A549 (cell line): ENCODE measurements at regions not wholly inside any gene's neighbourhood (a gene's known extent, or its start where the extent isn't known, plus 50 kb on each side); places are given as distances from the start of the nearest gene placed in this dataset.

Source experiments
- FOSL2 ChIP-seq, 2 experiments: fragments of 450-650 bp in 1 of 2; fragments of >200 bp in 1 of 2; sonication (Bioruptor Twin) in 1 of 2; formaldehyde crosslinking; IDR thresholded peaks; 2 replicates each; pipeline versions ENCODE4 v1.5.0 to v1.6.1; 2016 to 2020; ENCODE audit warnings: mild to moderate bottlenecking in 1 of 2, moderate library complexity in 1 of 2
- JUNB ChIP-seq: fragments of >200 bp; sonication (Bioruptor Twin); formaldehyde crosslinking; IDR thresholded peaks from 2 replicates; pipeline ENCODE4 v1.6.1; 2016
- MAZ ChIP-seq: fragments of 150-350 bp; IDR thresholded peaks from 2 replicates; pipeline ENCODE4 v1.6.1; 2014; ENCODE audit warnings: antibody characterized with exemption, low read depth, low read length, borderline replicate concordance
- NFE2L2 ChIP-seq: fragments of 150-350 bp; conservative IDR thresholded peaks from 2 replicates; pipeline ENCODE4 v1.6.1; 2014; ENCODE audit warnings: low read length
- NPAS2 ChIP-seq: fragments of 250-450 bp; sonication (Bioruptor Pico); IDR thresholded peaks from 2 replicates; pipeline ENCODE4 v1.8.0; 2022; ENCODE audit warnings: mild to moderate bottlenecking, moderate library complexity, borderline replicate concordance
- PHF8 ChIP-seq: fragments of 200-600 bp; sonication (generic); IDR thresholded peaks from 2 replicates; pipeline ENCODE4 v1.6.1; 2016; ENCODE audit warnings: low read depth, mild to moderate bottlenecking, antibody characterized with exemption, moderate library complexity, borderline replicate concordance
- POLR2A ChIP-seq: IDR thresholded peaks from 2 replicates; pipeline ENCODE4 v1.6.1; 2012; ENCODE audit warnings: mild to moderate bottlenecking, low read length
- SMC3 ChIP-seq: fragments of >200 bp; sonication (Bioruptor Twin); formaldehyde crosslinking; IDR thresholded peaks from 3 replicates; pipeline ENCODE4 v1.6.1; 2018; ENCODE audit warnings: inconsistent platforms
- ZFP36 ChIP-seq: fragments of 450-650 bp; IDR thresholded peaks from 2 replicates; pipeline ENCODE4 v1.6.1; 2014; ENCODE audit warnings: borderline replicate concordance; ENCODE audit not compliant: partially characterized antibody
- TF ChIP-seq, protein P1 (sequence below): fragments of >200 bp; sonication (Bioruptor Twin); formaldehyde crosslinking; IDR thresholded peaks from 3 replicates; pipeline ENCODE4 v1.5.1; 2016
- TF ChIP-seq, protein P2 (sequence below): fragments of 200-600 bp; sonication (generic); IDR thresholded peaks from 2 replicates; pipeline ENCODE4 v1.6.1; 2016; ENCODE audit warnings: antibody characterized with exemption, mild to moderate bottlenecking, moderate library complexity
- TF ChIP-seq, protein P3 (sequence below): fragments of 250-450 bp; sonication (Bioruptor Pico); IDR thresholded peaks from 2 replicates; pipeline ENCODE4 v1.5.0; 2021; ENCODE audit warnings: mild to moderate bottlenecking, moderate library complexity, borderline replicate concordance
- TF ChIP-seq, protein P4 (sequence below): IDR thresholded peaks from 2 replicates; pipeline ENCODE4 v1.6.1; 2012

DNA sequence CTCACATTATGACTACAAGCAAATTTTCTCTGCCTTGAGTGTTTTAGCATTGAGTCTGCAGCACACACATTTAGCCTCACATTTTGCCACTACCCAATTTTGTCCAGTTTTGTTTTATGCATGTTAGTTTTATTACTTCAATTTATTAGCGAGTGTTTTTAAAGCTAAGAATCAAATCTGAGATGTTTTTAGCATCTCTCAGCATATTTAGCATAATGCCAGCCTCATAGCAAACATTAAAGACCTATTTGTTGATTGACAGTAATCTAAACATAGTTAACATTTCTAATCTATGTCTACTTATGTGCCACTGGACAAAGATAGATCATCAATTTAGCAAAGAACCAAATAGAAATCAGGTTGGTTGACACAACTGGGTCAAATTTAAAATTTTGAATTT lies 94.1 kb upstream of the NXPH2 start:
- TF ChIP-seq, protein P1, sequence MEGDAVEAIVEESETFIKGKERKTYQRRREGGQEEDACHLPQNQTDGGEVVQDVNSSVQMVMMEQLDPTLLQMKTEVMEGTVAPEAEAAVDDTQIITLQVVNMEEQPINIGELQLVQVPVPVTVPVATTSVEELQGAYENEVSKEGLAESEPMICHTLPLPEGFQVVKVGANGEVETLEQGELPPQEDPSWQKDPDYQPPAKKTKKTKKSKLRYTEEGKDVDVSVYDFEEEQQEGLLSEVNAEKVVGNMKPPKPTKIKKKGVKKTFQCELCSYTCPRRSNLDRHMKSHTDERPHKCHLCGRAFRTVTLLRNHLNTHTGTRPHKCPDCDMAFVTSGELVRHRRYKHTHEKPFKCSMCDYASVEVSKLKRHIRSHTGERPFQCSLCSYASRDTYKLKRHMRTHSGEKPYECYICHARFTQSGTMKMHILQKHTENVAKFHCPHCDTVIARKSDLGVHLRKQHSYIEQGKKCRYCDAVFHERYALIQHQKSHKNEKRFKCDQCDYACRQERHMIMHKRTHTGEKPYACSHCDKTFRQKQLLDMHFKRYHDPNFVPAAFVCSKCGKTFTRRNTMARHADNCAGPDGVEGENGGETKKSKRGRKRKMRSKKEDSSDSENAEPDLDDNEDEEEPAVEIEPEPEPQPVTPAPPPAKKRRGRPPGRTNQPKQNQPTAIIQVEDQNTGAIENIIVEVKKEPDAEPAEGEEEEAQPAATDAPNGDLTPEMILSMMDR, result no peak
- no peak for TF ChIP-seq POLR2A
- TF ChIP-seq, protein P2, sequence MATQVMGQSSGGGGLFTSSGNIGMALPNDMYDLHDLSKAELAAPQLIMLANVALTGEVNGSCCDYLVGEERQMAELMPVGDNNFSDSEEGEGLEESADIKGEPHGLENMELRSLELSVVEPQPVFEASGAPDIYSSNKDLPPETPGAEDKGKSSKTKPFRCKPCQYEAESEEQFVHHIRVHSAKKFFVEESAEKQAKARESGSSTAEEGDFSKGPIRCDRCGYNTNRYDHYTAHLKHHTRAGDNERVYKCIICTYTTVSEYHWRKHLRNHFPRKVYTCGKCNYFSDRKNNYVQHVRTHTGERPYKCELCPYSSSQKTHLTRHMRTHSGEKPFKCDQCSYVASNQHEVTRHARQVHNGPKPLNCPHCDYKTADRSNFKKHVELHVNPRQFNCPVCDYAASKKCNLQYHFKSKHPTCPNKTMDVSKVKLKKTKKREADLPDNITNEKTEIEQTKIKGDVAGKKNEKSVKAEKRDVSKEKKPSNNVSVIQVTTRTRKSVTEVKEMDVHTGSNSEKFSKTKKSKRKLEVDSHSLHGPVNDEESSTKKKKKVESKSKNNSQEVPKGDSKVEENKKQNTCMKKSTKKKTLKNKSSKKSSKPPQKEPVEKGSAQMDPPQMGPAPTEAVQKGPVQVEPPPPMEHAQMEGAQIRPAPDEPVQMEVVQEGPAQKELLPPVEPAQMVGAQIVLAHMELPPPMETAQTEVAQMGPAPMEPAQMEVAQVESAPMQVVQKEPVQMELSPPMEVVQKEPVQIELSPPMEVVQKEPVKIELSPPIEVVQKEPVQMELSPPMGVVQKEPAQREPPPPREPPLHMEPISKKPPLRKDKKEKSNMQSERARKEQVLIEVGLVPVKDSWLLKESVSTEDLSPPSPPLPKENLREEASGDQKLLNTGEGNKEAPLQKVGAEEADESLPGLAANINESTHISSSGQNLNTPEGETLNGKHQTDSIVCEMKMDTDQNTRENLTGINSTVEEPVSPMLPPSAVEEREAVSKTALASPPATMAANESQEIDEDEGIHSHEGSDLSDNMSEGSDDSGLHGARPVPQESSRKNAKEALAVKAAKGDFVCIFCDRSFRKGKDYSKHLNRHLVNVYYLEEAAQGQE, result no peak
- TF ChIP-seq MAZ, result no peak
- TF ChIP-seq, protein P3, sequence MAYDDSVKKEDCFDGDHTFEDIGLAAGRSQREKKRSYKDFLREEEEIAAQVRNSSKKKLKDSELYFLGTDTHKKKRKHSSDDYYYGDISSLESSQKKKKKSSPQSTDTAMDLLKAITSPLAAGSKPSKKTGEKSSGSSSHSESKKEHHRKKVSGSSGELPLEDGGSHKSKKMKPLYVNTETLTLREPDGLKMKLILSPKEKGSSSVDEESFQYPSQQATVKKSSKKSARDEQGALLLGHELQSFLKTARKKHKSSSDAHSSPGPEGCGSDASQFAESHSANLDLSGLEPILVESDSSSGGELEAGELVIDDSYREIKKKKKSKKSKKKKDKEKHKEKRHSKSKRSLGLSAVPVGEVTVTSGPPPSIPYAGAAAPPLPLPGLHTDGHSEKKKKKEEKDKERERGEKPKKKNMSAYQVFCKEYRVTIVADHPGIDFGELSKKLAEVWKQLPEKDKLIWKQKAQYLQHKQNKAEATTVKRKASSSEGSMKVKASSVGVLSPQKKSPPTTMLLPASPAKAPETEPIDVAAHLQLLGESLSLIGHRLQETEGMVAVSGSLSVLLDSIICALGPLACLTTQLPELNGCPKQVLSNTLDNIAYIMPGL (CRISPR knock-in tag), result no peak
- TF ChIP-seq FOSL2 (IDR thresholded peaks at IDR 0.05), result no peak
- no peak for TF ChIP-seq FOSL2 (CRISPR knock-in tag; IDR thresholded peaks at IDR 0.05)
- TF ChIP-seq SMC3, result no peak
- TF ChIP-seq JUNB, result no peak
- TF ChIP-seq NFE2L2, result no peak
- no peak for TF ChIP-seq PHF8
- TF ChIP-seq NPAS2 (CRISPR knock-in tag), result no peak
- TF ChIP-seq, protein P4, sequence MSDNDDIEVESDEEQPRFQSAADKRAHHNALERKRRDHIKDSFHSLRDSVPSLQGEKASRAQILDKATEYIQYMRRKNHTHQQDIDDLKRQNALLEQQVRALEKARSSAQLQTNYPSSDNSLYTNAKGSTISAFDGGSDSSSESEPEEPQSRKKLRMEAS, result no peak
- no peak for TF ChIP-seq ZFP36
